CD4-positive, CD25-positive, alpha-beta regulatory T cell (primary cell): ENCODE measurements at regions not wholly inside any gene's neighbourhood (a gene's known extent, or its start where the extent isn't known, plus 50 kb on each side); places are given as distances from the start of the nearest gene placed in this dataset.
"Not testable (repeated sequence)": the region's sequence is repeated elsewhere in the genome, so short reads cannot be mapped to it uniquely, and the experiment has no call there.

Experiments
- ATAC-seq, 2 donors: fragments of 150-1000 bp; cut with Tn5 transposase; one replicate each; pipeline ENCODE4 v1.10.0; 2021; ENCODE audit warnings: low read depth in 2 of 2, moderate number of reproducible peaks in 2 of 2, moderate library complexity in 1 of 2
- DNase-seq, 3 donors: peaks; one replicate each; pipeline versions ENCODE4 v3.0.0 to v3.0.0-alpha.2; 2012 to 2022; ENCODE audit warnings: mixed read lengths in 1 of 3
- H3K27ac ChIP-seq: one replicate; pipeline ENCODE4 v1.7.0; 2013; ENCODE audit warnings: mild to moderate bottlenecking, low read length; ENCODE audit not compliant: insufficient read depth, poor library complexity, severe bottlenecking
- H3K27me3 ChIP-seq: one replicate; pipeline ENCODE4 v1.7.0; 2013; ENCODE audit warnings: low read length; ENCODE audit not compliant: control insufficient read depth, insufficient read depth
- H3K36me3 ChIP-seq: one replicate; pipeline ENCODE4 v1.7.0; 2013; ENCODE audit warnings: mild to moderate bottlenecking, low read length, moderate library complexity; ENCODE audit not compliant: control insufficient read depth, insufficient read depth
- H3K4me1 ChIP-seq: 2 replicates; pipeline ENCODE4 v1.7.0; 2013; ENCODE audit warnings: mild to moderate bottlenecking, low read length; ENCODE audit not compliant: insufficient read depth, control insufficient read depth, poor library complexity, severe bottlenecking
- H3K4me3 ChIP-seq: one replicate; pipeline ENCODE4 v1.7.0; 2013; ENCODE audit warnings: low read depth, mild to moderate bottlenecking, low read length, moderate library complexity
- H3K9me3 ChIP-seq, 2 experiments: 1 replicate in 1 of 2; 2 replicates in 1 of 2; pipeline ENCODE4 v1.7.0; 2013; ENCODE audit warnings: low read length in 2 of 2, mild to moderate bottlenecking in 1 of 2, moderate library complexity in 1 of 2; ENCODE audit not compliant: control insufficient read depth in 2 of 2
- H3K27ac Mint-ChIP-seq, 3 donors: one replicate each; pipeline ENCODE4 v1.8.0; 2020 to 2022; ENCODE audit warnings: mild to moderate bottlenecking in 3 of 3, mixed read lengths in 3 of 3, moderate library complexity in 2 of 3
- H3K27me3 Mint-ChIP-seq: one replicate; pipeline ENCODE4 v1.8.0; 2022; ENCODE audit warnings: mild to moderate bottlenecking, mixed read lengths
- H3K36me3 Mint-ChIP-seq: one replicate; pipeline ENCODE4 v1.8.0; 2020; ENCODE audit warnings: mixed read lengths
- H3K4me1 Mint-ChIP-seq, 4 donors: one replicate each; pipeline ENCODE4 v1.8.0; 2020 to 2022; ENCODE audit warnings: mixed read lengths in 4 of 4, mild to moderate bottlenecking in 1 of 4
- H3K4me3 Mint-ChIP-seq, 4 donors: one replicate each; pipeline ENCODE4 v1.8.0; 2020 to 2022; ENCODE audit warnings: mild to moderate bottlenecking in 4 of 4, mixed read lengths in 4 of 4, moderate library complexity in 3 of 4
- H3K9me3 Mint-ChIP-seq, 7 donors: one replicate each; pipeline ENCODE4 v1.8.0; 2020 to 2022; ENCODE audit warnings: mixed read lengths in 7 of 7, mild to moderate bottlenecking in 3 of 7, moderate library complexity in 2 of 7

DNA sequence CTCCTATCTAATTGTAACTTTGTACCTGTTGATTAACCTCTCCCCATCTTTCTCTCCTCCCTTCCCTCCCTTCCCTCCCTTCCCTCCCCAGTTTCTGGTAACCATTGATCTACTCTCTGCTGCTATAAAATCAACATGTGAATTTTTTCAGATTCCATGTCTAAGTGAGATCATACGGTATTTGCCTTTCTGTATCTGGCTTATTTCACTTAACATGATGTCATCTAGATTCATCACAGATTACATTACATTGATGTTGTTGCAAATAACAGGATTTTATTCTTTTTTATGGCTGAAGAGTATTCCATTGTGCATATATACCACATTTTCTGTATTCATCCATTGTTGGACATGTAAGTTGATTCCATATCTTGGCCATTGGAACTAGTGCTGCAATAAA is 68.0 kb upstream of the FBXO33 start:
- Histone ChIP-seq H3K36me3 (no peaks in the 10 kb centered on the region), H3K27ac (no peak overlapping the region), H3K4me3 (no peak overlapping the region), H3K4me1 (no peaks in the 10 kb centered on the region), H3K27me3 (no peaks in the 10 kb centered on the region), H3K9me3 (no peaks in the 10 kb centered on the region)
- no peak overlapping the region for H3K4me3 Mint-ChIP-seq
- DNase-seq = no peak
- H3K27me3 Mint-ChIP-seq = peaks cover 9% of the 10 kb centered on the region
- no peaks in the 10 kb centered on the region for H3K4me1 Mint-ChIP-seq
- peaks cover 0 to 19% (median 4%) of the 10 kb centered on the region in 7 donors for H3K9me3 Mint-ChIP-seq
- H3K27ac Mint-ChIP-seq = no peak overlapping the region
- ATAC-seq = no peak
- H3K36me3 Mint-ChIP-seq = peaks cover 4% of the 10 kb centered on the region

DNA sequence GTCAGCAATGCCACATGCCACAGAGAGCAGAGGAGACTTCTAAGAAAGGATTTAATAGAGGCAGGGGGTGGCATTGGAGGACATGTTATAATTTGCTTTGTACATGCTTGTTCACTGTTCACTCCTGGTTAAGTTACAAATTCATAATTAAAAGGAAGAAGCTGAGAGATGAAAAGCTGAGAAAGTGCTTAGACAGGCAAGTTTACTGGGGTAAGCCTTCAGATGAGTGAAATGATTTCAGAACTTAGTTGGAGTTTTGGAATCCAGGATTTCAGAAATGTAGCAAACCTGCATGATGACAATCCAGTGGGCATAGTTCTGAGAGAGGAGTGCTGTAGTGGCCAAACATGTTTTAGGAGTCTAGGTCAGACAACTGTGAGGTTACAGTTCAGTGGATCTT is 67.3 kb upstream of the FBXO33 start:
- Histone ChIP-seq H3K27ac (no peak overlapping the region), H3K9me3 (no peaks in the 10 kb centered on the region), H3K36me3 (no peaks in the 10 kb centered on the region), H3K4me3 (no peak overlapping the region), H3K27me3 (no peaks in the 10 kb centered on the region), H3K4me1 (no peaks in the 10 kb centered on the region)
- H3K27ac Mint-ChIP-seq = no peak overlapping the region
- H3K4me3 Mint-ChIP-seq = no peak overlapping the region
- H3K36me3 Mint-ChIP-seq = peaks cover 4% of the 10 kb centered on the region
- H3K4me1 Mint-ChIP-seq = no peaks in the 10 kb centered on the region
- H3K27me3 Mint-ChIP-seq = peaks cover 9% of the 10 kb centered on the region
- H3K9me3 Mint-ChIP-seq = peaks cover 0 to 21% (median 3%) of the 10 kb centered on the region in 7 donors
- no peak for DNase-seq
- no peak for ATAC-seq

DNA sequence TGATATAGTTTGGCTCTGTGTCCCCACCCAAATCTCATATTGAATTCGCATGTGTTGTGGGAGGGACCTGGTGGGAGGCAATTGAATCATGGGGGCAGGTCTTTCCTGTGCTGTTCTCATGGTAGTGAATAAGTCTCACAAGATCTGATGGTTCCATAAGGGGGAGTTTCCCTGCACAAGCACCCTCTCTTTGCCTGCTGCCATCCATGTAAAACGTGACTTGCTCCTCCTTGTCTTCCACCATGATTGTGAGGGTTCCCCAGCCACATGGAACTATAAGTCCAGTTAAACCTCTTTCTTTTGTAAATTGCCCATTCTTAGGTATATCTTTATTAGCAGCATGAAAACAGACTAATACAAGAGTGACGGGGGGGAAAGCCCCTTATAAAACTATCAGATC is 65.4 kb upstream of the FBXO33 start:
- not testable (repeated sequence) for H3K4me3 Mint-ChIP-seq, H3K27me3 Mint-ChIP-seq, H3K9me3 ChIP-seq, H3K4me1 Mint-ChIP-seq, H3K27ac ChIP-seq, ATAC-seq, H3K4me3 ChIP-seq, H3K27ac Mint-ChIP-seq, H3K4me1 ChIP-seq, H3K36me3 ChIP-seq, DNase-seq, H3K36me3 Mint-ChIP-seq, H3K27me3 ChIP-seq
- H3K9me3 Mint-ChIP-seq = peaks cover 0 to 21% (median 2%) of the 10 kb centered on the region in 7 donors

DNA sequence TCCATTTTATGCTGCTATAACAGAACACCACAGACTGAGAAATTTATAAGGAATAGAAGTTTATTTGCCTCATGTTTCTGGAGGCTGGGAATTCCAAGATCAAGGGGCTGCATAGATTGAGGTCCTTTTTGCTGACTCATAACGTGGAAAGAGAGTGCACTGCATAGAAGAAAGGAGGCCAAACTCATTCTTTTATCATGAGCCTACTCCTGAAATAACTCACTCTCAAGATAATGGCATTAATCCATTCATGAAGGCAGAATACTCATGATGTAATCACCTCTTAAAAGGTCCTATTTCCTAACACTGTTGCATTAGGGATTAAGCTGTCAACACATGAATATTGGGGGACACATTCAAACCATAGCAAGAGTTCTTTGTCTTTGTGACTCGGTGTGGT is 60.0 kb upstream of the FBXO33 start:
- Mint-ChIP-seq H3K9me3 (peaks cover 0 to 11% (median 2%) of the 10 kb centered on the region in 7 donors), H3K27me3 (no peaks in the 10 kb centered on the region), H3K4me1 (peaks cover 0 to 7% (median 0%) of the 10 kb centered on the region in 4 donors), H3K27ac (peak overlapping the region in 1 of 3 donors; percentile 29), H3K4me3 (no peak overlapping the region), H3K36me3 (no peaks in the 10 kb centered on the region)
- H3K9me3 ChIP-seq = no peaks in the 10 kb centered on the region
- no peaks in the 10 kb centered on the region for H3K4me1 ChIP-seq
- no peaks in the 10 kb centered on the region for H3K36me3 ChIP-seq
- no peak overlapping the region for H3K4me3 ChIP-seq
- DNase-seq (no peak), ATAC-seq (no peak)
- no peak overlapping the region for H3K27ac ChIP-seq
- no peaks in the 10 kb centered on the region for H3K27me3 ChIP-seq

DNA sequence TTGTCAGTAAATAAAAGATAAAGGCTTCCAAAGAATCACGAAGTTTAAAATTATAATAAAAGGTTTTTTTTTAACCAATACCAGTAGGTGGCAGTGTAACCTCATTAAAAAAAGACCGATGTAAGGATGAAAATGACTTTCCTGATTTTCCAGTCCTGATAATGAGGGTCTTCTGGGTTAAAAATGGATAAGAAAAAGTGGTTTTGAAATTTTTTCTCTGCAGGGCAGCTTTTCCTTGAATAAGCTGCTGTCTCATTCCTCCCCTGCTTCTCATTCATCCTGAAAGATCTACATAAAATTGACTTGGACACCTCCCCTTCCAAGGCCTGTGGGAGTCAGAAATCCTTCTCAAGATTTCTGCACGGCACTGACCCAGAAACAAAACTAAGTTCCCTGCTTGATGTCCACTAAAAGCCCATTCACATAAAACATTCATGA is 58.9 kb upstream of the FBXO33 start:
- Mint-ChIP-seq H3K27ac (no peak overlapping the region), H3K9me3 (peaks cover 0 to 9% (median 2%) of the 10 kb centered on the region in 7 donors), H3K4me3 (no peak overlapping the region), H3K27me3 (no peaks in the 10 kb centered on the region), H3K36me3 (no peaks in the 10 kb centered on the region), H3K4me1 (peaks cover 0 to 7% (median 0%) of the 10 kb centered on the region in 4 donors)
- Histone ChIP-seq H3K27ac (no peak overlapping the region), H3K9me3 (no peaks in the 10 kb centered on the region), H3K27me3 (no peaks in the 10 kb centered on the region), H3K36me3 (no peaks in the 10 kb centered on the region), H3K4me3 (no peak overlapping the region), H3K4me1 (no peaks in the 10 kb centered on the region)
- ATAC-seq = no peak
- DNase-seq = peak in 2 of 3 donors; percentile 30 to 31

DNA sequence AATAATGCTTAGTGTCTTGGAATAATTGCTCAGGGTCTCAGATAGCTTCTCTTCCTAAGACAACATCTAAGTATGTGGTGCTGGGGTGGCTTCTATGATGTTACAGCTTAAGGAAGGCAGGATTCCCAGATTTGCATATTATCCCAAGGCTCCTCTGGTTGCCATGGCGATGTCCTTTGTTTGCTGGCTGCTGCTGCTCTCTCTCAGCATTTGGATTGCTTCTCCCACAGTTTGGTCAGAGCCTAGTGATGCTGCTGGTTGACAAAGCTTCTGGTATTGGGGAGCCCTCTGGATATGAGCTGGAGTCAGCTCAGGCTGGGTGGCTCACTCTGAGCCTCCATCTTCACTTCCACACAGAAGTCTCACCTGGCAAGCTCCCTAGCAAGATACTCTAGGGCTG is 56.4 kb upstream of the FBXO33 start:
- Histone ChIP-seq H3K9me3 (no peaks in the 10 kb centered on the region), H3K27me3 (no peaks in the 10 kb centered on the region), H3K4me3 (no peak overlapping the region), H3K27ac (no peak overlapping the region), H3K4me1 (no peaks in the 10 kb centered on the region), H3K36me3 (no peaks in the 10 kb centered on the region)
- ATAC-seq = no peak
- Mint-ChIP-seq H3K36me3 (peaks cover 3% of the 10 kb centered on the region), H3K9me3 (peaks cover 0 to 3% (median 0%) of the 10 kb centered on the region in 7 donors), H3K4me3 (no peak overlapping the region), H3K4me1 (peaks cover 0 to 7% (median 0%) of the 10 kb centered on the region in 4 donors), H3K27ac (no peak overlapping the region), H3K27me3 (no peaks in the 10 kb centered on the region)
- DNase-seq = no peak

DNA sequence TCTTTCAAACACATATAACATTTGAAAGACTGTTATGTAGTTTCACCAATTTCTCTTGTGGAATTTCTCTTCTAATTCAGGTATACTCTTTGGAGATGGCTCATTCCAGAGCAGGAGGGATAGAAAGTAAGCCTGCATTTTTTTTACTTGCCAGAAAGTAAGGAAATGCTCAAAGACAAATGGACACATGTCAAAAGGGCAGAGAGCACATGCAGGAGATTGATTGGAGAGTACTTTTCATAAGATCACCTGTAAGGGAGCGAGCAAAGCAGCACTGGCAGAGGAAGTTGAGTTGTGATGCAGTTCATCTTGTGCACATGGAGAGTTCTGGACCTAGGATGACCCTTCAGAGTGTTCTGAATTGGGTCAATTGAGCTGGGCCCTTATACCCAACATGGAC is 51.4 kb upstream of the FBXO33 start:
- Mint-ChIP-seq H3K36me3 (peaks cover 3% of the 10 kb centered on the region), H3K4me3 (no peak overlapping the region), H3K9me3 (peaks cover 0 to 6% (median 2%) of the 10 kb centered on the region in 7 donors), H3K27ac (peak overlapping the region in 1 of 3 donors; percentile 28), H3K27me3 (no peaks in the 10 kb centered on the region), H3K4me1 (no peaks in the 10 kb centered on the region)
- Histone ChIP-seq H3K36me3 (no peaks in the 10 kb centered on the region), H3K27me3 (no peaks in the 10 kb centered on the region), H3K4me1 (no peaks in the 10 kb centered on the region), H3K9me3 (no peaks in the 10 kb centered on the region), H3K4me3 (no peak overlapping the region), H3K27ac (no peak overlapping the region)
- no peak for DNase-seq
- no peak for ATAC-seq
